RWPE1 (cell line): ENCODE measurements at regions not wholly inside any gene's neighbourhood (a gene's known extent, or its start where the extent isn't known, plus 50 kb on each side); places are given as distances from the start of the nearest gene placed in this dataset.
"Not testable (repeated sequence)": the region's sequence is repeated elsewhere in the genome, so short reads cannot be mapped to it uniquely, and the experiment has no call there.

Experiments
- CTCF ChIA-PET: fragments of 350-600 bp; sonication (Branson Sonifier 250); formaldehyde crosslinking; extraction: SDS; loops from one replicate; lab custom pipeline; 2021; lab: Yijun Ruan, JAX
- POLR2A ChIA-PET: fragments of 400-600 bp; formaldehyde crosslinking; extraction: SDS; loops from one replicate; lab custom pipeline; 2020; ENCODE audit warnings: antibody characterized with exemption; ENCODE audit not compliant: low non-redundant PET; lab: Yijun Ruan, JAX
- DNase-seq: peaks from one replicate; pipeline ENCODE4 v3.0.0; 2012; ENCODE audit warnings: low spot score
- H3K27ac ChIP-seq: fragments of 450-650 bp; 2 replicates; pipeline ENCODE4 v1.5.1; 2017
- CTCF ChIP-seq: fragments of 450-650 bp; conservative IDR thresholded peaks from 2 replicates; pipeline ENCODE4 v1.5.1; 2017; ENCODE audit warnings: low read depth, mild to moderate bottlenecking

DNA sequence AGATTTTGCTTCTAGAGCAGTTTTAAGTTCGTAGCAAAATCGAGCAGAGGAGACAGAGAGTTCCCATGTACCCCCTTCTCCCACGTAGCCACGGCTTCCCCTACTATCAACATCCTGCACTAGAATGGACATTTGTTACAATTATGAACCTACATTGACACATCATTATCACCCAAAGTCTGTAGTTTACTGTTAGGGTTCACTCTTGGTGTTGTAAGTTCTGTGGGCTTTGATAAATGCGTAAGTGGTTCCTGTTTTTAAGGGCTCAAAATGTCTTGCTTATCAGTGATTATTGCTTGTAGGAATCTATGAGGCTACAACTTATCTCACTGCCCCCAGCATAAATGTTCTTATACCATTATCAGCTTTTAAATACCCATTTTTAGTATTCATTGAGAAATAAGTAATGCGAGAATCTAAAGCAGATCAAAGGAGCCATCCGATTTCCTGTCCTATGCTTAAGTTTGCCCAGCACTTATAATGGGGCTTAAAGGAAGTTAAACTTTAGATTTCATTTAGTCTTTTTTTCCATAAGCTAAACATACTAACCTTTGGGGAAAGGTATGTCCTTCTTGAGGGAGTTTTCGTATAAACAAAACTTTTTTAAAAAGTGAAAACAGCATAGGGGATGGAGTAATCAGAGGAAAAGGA is 118.7 kb downstream of the HAUS1 start:
- CTCF ChIA-PET: no interaction called here
- no peak overlapping the region for H3K27ac ChIP-seq
- DNase-seq: no peak
- no peak for TF ChIP-seq CTCF
- POLR2A ChIA-PET: no interaction called here

- no peak for TF ChIP-seq CTCF
- no peak overlapping the region for H3K27ac ChIP-seq
- POLR2A ChIA-PET: no interaction called here
- CTCF ChIA-PET: no interaction called here
- no peak for DNase-seq
Observed at GRCh38 chr18:46224181-46224775, 120.1 kb downstream of the HAUS1 start.

GRCh38 chr18:46226461-46226860 is 122.3 kb downstream of the HAUS1 start:
- ChIA-PET CTCF (no interaction called here), POLR2A (no interaction called here)
- no peak for TF ChIP-seq CTCF
- no peak overlapping the region for H3K27ac ChIP-seq
- no peak for DNase-seq

DNA sequence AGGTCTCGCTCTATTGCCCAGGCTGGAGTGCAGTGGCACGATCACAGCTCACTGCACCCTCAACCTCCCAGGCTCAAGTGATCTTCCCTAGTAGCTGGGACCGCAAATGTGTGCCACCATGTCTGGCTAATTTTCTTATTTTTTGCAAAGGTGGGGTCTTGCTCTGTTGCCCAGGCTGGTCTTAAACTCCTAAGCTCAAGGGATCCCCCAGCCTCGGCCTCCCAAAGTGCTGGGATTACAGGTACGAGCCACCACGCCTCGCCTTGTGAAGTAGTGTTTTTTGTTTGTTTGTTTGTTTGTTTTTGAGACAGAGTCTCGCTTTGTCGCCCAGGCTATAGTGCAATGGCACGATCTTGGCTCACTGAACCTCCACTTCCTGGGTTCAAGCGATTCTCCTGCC is 125.5 kb downstream of the HAUS1 start:
- POLR2A ChIA-PET, CTCF ChIA-PET: not testable (repeated sequence)

DNA sequence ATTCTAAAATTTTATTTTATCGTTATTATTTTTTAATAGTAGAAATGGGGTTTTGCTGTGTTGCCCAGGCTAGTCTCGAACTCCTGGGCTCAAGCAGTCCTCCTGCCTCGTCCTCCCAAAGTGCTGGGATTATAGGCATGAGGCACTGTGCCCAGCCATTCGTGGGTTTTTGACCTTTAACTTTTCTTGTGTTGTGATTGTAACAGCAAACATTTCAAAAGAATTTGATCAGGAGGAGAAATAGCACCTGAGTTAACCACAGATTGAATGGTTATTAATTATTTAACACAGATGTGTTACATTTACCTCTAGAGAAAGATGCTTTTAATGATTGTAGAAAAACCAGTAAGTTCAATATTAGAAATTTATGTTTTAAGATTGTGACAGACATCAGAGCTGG is 132.0 kb downstream of the HAUS1 start:
- ChIA-PET CTCF (no interaction called here), POLR2A (no interaction called here)
- DNase-seq: no peak
- TF ChIP-seq CTCF: no peak
- no peak overlapping the region for H3K27ac ChIP-seq

More for the DNA sequence above, 125.5 kb downstream of the HAUS1 start:
- H3K27ac ChIP-seq, DNase-seq: not testable (repeated sequence)

DNA sequence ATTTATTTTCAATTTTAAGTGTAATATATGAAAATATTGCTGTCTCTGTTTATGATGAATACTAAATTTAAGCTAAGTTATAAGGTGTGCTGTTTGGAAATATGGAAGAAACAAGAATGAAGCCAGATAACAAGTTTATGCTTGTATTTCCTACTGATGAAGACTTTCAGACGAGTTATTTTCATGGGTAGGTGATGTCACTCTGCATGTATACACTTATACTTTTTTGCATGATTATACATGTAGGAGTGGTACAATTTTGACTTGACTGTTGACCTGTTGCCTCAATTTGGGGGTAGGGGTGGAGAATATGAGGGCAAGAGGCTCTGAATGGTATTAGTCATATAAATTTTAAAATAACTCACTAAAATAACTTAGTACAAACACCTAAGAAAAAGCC is 133.7 kb downstream of the HAUS1 start:
- no peak for DNase-seq
- CTCF ChIA-PET: no interaction called here
- no peak for TF ChIP-seq CTCF
- POLR2A ChIA-PET: no interaction called here
- H3K27ac ChIP-seq: no peak overlapping the region

GRCh38 chr18:46239549-46239948 is 135.4 kb downstream of the HAUS1 start:
- no peak for DNase-seq
- no peak overlapping the region for H3K27ac ChIP-seq
- ChIA-PET POLR2A (no interaction called here), CTCF (no interaction called here)
- TF ChIP-seq CTCF: no peak
